HG02885 (cell line): ENCODE measurements at regions not wholly inside any gene's neighbourhood (a gene's known extent, or its start where the extent isn't known, plus 50 kb on each side); places are given as distances from the start of the nearest gene placed in this dataset.
A peak's percentile ranks its signal among the peaks of the same experiment; 100 is the strongest.
"Not testable (repeated sequence)": the region's sequence is repeated elsewhere in the genome, so short reads cannot be mapped to it uniquely, and the experiment has no call there.

Experiments
- ATAC-seq: cut with Tn5 transposase; IDR thresholded peaks from one replicate; pipeline ENCODE4 v1.9.1; 2021; ENCODE audit warnings: mild to moderate bottlenecking; ENCODE audit not compliant: unreplicated experiment, poor library complexity

DNA sequence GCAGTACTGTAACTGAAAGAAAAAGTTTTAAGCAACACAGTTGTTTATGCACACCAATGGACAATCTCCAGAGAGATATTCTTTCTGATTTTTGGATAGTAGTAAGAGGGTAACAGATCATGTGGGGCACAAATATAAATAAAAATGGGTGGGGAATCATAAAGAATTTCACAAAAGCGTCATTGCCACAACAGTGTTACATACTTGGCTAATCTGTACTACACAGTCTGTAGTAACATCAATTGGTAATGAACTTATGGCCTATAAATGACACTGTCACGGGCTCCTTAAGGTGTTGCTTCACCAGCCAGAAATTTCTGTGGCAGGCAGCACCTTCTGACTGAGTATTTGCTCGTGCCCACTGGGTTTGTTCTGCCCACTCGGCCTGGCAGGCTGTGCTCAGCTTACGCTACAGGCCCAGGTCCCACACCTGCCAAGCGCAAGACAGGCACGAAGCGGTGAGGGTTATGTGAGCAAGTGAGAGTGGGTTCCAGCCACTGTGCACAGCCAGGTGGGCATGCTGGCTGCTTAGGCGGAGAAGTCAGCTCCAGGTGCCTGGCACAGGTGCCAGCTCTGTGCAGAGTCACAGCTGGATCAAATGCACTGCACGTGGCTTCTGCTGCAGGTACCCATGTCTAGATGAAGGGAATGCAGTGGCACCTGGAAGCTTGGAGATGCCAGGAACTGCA is 532.5 kb upstream of the SLC39A10 start:
- no peak for ATAC-seq

DNA sequence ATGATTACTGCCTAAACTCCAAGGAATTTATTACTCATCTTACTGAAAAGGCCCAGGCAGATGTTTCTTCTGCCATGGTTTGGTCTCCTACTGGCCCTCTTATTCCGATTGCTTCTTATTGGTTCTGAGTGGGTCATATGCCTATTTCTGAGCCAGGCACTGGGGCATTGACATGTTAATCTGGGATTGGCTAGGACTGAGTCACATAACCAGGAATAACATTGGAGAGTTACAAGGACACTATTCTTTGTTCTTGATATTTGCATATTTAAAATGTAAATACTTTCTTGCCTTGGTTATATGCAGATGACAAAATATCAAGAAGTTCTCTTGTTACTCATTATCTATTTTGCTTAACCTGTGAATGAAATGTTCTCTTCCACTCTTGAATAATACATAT is 534.4 kb upstream of the SLC39A10 start:
- ATAC-seq, result no peak

DNA sequence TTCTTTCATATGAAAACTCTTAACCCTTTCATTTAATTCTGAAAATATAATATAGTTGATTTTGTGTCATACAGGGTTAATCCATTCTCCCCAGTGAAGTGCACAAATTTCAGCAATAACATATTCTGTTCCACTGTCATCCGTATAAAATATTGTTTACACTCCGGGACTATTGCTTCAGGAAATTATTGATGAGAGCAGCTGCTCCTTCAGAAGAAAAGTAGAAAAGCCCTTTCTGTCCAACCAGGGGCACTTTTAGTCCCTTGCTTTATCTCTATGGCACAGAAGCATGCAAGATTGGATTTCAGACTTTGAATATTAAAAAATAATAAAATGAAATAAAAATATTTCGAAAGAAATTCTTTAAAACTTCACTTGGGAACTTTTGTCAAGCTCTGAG is 535.7 kb upstream of the SLC39A10 start:
- ATAC-seq, result no peak

- ATAC-seq, result no peak
These were observed 537.8 kb upstream of the SLC39A10 start for GRCh38 chr2:195119231-195119630.

- ATAC-seq, result no peak
These were observed 538.8 kb upstream of the SLC39A10 start for GRCh38 chr2:195118276-195118675.

DNA sequence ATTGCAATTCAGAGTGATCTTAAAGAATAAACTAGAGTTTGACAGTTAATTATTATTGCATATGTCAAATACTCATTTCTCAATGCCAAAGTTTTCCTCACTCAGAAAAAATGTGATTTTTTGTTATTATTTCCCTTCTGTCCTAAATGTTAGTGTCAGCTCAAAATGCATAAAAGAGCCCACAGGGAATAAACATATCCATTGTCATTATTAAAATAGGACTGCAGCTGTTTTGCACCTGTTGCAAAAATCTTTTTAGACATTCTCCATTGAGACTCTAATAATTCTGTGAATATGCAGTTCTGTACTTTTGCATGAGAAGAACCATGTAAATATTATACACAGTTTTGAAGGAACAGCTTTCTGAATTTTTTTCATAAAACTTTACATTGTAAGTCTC is 540.0 kb upstream of the SLC39A10 start:
- no peak for ATAC-seq

DNA sequence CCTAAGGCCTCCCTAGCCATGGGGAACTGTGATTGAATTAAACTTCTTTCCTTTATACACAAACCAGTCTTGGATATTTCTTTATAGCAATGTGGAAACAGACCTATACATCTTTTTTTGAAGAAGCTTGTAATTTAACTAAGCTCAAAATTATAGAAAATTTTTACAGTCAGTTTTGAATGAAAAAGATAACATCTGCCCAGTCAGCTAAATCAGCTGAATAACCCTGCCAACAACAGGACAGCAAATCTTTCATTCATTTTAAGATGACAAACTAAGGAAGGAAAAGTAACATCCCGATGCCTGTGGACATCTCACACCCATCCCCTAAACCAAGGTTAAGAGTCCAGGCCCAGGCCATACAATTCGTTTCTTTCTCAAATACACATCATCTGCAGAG is 541.3 kb upstream of the SLC39A10 start:
- ATAC-seq, result no peak

GRCh38 chr2:195108182-195108581 is 548.8 kb upstream of the SLC39A10 start:
- no peak for ATAC-seq

DNA sequence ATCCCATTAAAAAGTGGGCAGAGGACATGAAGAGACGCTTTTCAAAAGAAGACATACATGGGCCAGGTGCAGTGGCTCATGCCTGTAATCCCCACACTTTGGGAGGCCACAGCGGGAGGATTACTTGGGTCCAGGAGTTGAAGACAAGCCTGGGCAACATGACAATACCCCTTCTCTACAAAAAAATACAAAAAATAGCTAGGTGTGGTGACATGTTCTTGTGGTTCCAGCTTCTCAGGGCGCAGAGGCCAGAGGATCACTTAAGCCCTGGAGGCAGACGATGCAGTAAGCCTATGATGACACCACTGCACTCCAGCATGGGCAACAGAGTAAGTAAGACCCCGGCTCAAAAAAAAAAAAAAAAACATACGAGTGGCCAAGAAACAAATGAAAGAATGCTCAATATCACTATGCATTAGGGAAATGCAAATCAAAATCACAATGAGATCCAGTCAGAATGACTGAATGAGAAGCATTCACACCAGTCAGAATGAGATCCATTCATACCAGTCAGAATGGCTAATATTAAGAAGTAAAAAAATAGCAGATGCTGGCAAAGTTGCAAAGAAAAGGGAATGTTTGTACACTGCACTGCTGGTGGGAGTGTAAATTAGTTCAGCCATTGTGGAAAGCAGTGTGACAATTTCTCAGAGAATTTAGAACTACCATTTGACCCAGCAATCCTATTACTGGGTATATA is 550.2 kb upstream of the SLC39A10 start:
- no peak for ATAC-seq

DNA sequence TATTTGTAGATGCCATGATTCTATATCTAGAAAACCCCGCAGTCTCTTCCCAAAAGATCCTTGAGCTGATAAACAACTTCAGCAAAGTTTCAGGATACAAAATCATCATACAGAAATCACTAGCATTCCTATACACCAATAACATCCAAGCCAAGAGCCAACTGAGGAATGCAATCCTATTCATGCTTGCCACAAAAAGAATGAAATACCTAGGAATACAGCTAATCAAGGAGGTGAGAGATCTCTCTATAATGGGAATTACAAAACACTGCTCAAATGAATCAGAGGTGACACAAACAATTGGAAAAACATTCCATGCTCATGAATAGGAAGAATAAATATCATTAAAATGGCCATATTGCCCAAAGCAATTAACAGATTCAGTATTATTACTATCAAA is 551.4 kb upstream of the SLC39A10 start:
- no peak for ATAC-seq

DNA sequence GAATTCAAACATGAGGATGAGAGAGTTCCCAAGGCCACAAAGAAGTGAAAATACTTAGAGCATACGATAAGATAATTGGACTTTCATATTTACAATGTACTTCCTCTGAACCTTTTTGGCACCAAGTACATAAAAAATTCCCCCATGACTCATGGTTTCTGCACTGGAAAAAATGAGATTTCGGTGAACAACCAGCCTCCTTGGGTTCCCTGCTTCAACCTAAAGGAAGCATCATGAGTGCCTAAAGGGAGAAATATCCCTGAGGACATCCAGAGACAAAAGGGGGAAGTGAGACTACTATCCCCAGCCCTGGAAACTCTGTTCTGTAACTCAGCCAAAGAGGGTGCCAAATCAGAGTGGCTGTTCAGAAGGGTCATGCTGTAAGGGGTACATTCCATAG is 562.7 kb upstream of the SLC39A10 start:
- ATAC-seq, result no peak

GRCh38 chr2:195092341-195092740 is 564.7 kb upstream of the SLC39A10 start:
- ATAC-seq, result no peak

DNA sequence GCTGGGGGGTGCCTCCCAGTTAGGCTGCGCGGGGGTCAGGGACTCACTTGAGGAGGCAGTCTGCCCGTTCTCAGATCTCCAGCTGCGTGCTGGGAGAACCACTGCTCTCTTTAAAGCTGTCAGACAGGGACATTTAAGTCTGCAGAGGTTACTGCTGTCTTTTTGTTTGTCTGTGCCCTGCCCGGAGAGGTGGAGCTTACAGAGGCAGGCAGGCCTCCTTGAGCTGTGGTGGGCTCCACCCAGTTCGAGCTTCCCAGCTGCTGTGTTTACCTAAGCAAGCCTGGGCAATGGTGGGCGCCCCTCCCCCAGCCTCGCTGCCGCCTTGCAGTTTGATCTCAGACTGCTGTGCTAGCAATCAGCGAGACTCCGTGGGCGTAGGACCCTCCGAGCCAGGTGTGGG is 584.2 kb upstream of the SLC39A10 start:
- ATAC-seq, result not testable (repeated sequence)

GRCh38 chr2:195057001-195057400 is 600.0 kb upstream of the SLC39A10 start:
- ATAC-seq, result no peak

GRCh38 chr2:195055996-195056395 is 601.0 kb upstream of the SLC39A10 start:
- ATAC-seq, result no peak

GRCh38 chr2:195051401-195051800 is 605.6 kb upstream of the SLC39A10 start:
- no peak for ATAC-seq

DNA sequence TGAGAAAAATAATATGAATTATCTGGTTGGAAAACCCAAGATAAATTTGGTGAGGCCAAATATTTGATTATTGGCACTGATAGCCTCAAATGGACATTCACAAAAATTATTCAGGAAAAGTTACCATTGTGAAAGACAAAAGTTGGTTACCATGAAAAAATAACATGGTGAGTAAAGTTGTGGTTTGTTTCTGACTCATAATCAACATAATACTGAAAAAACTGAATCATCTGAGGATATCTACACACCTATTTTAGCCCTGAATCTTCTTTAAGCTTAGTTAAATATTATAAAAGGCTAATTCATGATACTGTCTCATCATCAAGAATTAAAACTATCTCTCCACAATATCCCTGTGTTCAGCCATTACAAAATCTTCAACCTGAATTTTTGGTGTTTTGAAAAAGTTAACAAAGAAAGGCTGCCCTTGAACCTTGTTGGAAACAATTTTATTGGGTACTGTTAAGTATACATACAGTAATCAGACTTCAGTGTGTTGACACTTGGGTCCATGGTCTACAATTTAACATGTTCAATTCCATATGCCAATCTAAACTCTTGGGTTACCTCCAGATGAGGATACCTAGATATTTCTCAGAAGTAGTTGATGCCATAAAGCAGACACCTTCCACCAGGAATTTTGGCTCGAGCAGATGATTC is 607.5 kb upstream of the SLC39A10 start:
- peak; percentile 76 for ATAC-seq

GRCh38 chr2:195047955-195048354 is 609.1 kb upstream of the SLC39A10 start:
- ATAC-seq, result no peak

DNA sequence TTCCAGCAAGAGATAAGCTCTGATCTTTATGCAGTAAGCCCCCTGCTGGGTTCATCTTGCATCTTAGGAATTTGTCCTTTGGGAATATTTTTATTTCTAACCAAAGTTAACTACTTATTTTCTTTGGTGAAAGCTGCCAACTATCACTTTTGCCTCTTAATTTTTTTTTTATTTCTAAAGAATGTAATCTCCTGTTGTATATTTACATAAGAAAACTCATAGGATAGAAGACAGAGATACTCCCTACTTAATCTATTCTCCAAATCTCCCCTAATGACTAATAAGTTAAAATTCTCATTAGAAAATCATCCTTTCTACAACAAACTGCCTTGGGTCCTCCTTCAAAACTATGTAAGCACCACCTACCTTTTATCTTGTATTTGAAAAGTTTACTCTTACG is 612.2 kb upstream of the SLC39A10 start:
- no peak for ATAC-seq

- ATAC-seq, result no peak
These were observed 618.9 kb upstream of the SLC39A10 start for GRCh38 chr2:195038153-195038552.

DNA sequence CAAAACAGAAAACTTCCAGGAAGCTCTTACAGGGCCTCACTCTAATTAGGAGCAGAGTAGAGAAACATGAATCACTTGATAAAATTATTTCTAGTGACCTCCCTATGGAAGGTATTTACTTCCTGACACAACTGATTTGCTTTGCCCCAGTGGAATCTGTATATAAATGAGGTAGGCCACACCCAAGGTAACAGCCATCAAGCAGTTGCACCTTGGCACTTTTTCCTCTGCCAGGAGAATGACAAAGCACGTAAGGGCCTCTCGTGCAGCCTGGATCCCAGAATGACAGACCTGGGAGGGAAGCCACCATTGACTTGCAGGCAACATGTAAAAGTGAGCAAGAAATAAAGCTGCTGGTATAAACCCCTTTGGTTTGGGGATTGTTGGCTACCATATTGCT is 620.0 kb upstream of the SLC39A10 start:
- ATAC-seq, result no peak

DNA sequence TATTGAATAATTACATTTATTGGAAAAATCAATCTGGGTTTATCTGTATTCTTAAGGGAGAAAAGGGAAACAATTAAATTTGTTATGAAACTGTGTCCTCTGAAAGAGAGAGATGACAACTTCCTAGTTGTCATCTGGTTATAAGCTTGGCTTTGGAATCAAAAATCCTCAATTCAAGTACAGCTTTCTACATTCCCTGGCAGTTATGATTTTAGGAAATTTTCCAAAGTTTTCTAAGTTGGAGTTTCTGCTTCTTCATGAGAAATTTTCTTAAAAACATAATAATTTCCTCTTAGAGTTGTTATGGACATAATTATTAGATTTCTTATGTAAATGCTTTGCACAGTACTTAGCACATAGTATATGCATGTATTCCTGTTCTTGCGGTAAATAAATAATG is 625.6 kb upstream of the SLC39A10 start:
- ATAC-seq, result no peak
